ENCODE measurements at regions not wholly inside any gene's neighbourhood (a gene's known extent, or its start where the extent isn't known, plus 50 kb on each side); places are given as distances from the start of the nearest gene placed in this dataset.

DNA sequence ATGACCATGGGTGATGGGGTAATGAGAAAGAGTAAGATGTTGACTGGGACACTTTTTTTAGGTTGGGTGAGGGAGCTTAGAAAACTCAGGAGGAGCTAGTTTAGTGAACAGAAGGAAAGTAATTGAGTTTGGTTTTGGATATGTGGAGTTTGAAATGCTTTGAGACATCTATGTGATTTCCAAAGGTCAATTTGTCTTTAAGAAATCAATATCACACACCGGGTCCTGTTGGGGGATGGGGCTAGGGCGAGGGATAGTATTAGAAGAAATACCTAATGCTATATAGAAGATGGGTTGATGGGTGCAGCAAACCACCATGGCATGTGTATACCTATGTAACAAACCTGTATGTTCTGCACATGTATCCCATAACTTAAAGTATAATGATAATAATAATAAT lies 118.4 kb downstream of the ASCL1 start:
- no peak overlapping the region for H3K27ac ChIP-seq (ENCODE audit: low read length)
- no peak overlapping the region for H2AFZ ChIP-seq (ENCODE audit: low read depth, low read length)
- H3K9me3 ChIP-seq (ENCODE audit: insufficient read depth, low read length): no peaks in the 10 kb centered on the region
- H3K27me3 ChIP-seq (ENCODE audit: low read depth, low read length): no peaks in the 10 kb centered on the region
- no peaks in the 10 kb centered on the region for H4K20me1 ChIP-seq (ENCODE audit: insufficient read depth, low read length)
- no peak overlapping the region for H3K4me2 ChIP-seq (ENCODE audit: low read length)
- H3K36me3 ChIP-seq (replicated peaks; ENCODE audit: low read depth, low read length): no peaks in the 10 kb centered on the region
- no peak overlapping the region for H3K4me3 ChIP-seq (ENCODE audit: low read length)
- H3K4me1 ChIP-seq (ENCODE audit: low read length): no peaks in the 10 kb centered on the region
- H3K79me2 ChIP-seq (ENCODE audit: low read length): no peaks in the 10 kb centered on the region
- no peak overlapping the region for H3K9ac ChIP-seq (ENCODE audit: low read length)
- no peak for TF ChIP-seq EZH2phosphoT487 (IDR thresholded peaks at IDR 0.05; ENCODE audit: low read depth)
- TF ChIP-seq, protein P1, sequence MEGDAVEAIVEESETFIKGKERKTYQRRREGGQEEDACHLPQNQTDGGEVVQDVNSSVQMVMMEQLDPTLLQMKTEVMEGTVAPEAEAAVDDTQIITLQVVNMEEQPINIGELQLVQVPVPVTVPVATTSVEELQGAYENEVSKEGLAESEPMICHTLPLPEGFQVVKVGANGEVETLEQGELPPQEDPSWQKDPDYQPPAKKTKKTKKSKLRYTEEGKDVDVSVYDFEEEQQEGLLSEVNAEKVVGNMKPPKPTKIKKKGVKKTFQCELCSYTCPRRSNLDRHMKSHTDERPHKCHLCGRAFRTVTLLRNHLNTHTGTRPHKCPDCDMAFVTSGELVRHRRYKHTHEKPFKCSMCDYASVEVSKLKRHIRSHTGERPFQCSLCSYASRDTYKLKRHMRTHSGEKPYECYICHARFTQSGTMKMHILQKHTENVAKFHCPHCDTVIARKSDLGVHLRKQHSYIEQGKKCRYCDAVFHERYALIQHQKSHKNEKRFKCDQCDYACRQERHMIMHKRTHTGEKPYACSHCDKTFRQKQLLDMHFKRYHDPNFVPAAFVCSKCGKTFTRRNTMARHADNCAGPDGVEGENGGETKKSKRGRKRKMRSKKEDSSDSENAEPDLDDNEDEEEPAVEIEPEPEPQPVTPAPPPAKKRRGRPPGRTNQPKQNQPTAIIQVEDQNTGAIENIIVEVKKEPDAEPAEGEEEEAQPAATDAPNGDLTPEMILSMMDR (IDR thresholded peaks at IDR 0.05; ENCODE audit: low read depth, low read length): no peak

DNA sequence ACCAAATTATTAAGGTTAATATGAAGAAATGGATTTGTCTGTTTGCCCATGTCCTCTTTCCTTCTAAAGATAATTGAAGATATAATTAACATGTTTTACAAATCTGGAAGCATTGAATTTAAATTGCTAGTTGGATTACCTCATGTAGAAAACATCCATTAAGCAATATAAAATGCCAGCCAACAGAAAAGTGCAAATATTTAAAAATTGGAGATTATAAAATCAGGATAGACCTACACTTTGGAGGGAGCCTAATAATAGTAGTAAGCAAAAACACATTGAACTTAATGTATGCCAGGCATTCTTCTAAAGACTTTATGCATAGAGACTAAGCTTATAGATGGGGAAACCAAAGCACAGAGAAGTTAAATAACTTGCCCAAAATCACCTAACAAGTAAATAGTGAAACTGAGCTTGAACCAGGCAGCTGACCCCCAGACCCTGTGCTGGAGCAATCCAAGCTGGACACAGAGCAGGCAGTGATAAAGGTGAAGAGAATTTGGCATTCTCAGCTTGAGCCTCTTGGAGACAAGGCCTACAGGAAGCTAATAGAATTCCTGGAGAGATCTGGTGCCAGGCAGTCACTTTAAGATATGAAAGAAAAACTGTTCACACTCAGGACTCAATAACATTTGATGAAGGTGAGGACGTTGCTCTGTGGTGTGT lies 119.8 kb downstream of the ASCL1 start:
- no peak for TF ChIP-seq EZH2phosphoT487 (IDR thresholded peaks at IDR 0.05; ENCODE audit: low read depth)
- no peak overlapping the region for H2AFZ ChIP-seq (ENCODE audit: low read depth, low read length)

DNA sequence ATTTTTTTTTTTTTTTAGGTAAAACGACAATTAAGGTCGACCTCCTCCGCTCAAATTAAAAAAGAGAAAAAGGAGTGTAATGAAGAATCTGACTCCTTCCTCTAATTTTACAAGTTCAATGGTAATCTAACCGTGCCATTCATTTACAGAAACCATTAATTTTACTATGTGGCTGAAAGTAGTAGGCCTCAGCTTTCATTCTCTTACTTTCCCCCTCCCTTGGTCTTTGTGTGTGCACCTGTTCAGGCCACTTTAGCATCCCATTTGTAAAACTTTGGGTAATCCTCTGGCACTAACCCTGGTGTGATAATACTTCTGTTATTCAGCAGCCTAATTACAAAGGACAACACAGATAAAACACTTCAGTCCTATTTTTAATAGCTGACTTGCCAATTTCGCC lies 128.1 kb downstream of the ASCL1 start:
- Histone ChIP-seq H3K9me3 (ENCODE audit: insufficient read depth, low read length) (0 out of 2 replicates have a peak, but pooled peaks cover 4% of the 10 kb centered on the region), H3K36me3 (replicated peaks; ENCODE audit: low read depth, low read length) (peaks cover 5% of the 10 kb centered on the region), H3K9ac (ENCODE audit: low read length) (no peak overlapping the region), H2AFZ (ENCODE audit: low read depth, low read length) (0 out of 2 replicates have a peak overlapping the region, but pooled peaks have one; percentile 20), H3K27me3 (ENCODE audit: low read depth, low read length) (peaks cover 13% of the 10 kb centered on the region; the same call in 1 of the 2 replicates), H4K20me1 (ENCODE audit: insufficient read depth, low read length) (no peaks in the 10 kb centered on the region), H3K4me2 (ENCODE audit: low read length) (peak overlapping the region; percentile 85), H3K27ac (ENCODE audit: low read length) (peak overlapping the region; percentile 31; the same call in 1 of the 2 replicates), H3K4me1 (ENCODE audit: low read length) (peaks cover 16% of the 10 kb centered on the region), H3K79me2 (ENCODE audit: low read length) (no peaks in the 10 kb centered on the region), H3K4me3 (ENCODE audit: low read length) (peak overlapping the region; percentile 49)
- no peak for TF ChIP-seq EZH2phosphoT487 (IDR thresholded peaks at IDR 0.05; ENCODE audit: low read depth)
- TF ChIP-seq, protein P1 (IDR thresholded peaks at IDR 0.05; ENCODE audit: low read depth, low read length): no peak

More for the DNA sequence above, 119.8 kb downstream of the ASCL1 start:
- no peaks in the 10 kb centered on the region for H4K20me1 ChIP-seq (ENCODE audit: insufficient read depth, low read length)
- 0 out of 2 replicates have a peak, but pooled peaks cover 4% of the 10 kb centered on the region for H3K9me3 ChIP-seq (ENCODE audit: insufficient read depth, low read length)
- peaks cover 4% of the 10 kb centered on the region for H3K36me3 ChIP-seq (replicated peaks; ENCODE audit: low read depth, low read length)
- no peak overlapping the region for H3K4me2 ChIP-seq (ENCODE audit: low read length)
- no peak overlapping the region for H3K9ac ChIP-seq (ENCODE audit: low read length)
- no peaks in the 10 kb centered on the region for H3K79me2 ChIP-seq (ENCODE audit: low read length)
- no peak overlapping the region for H3K4me3 ChIP-seq (ENCODE audit: low read length)
- no peak overlapping the region for H3K27ac ChIP-seq (ENCODE audit: low read length)
- H3K27me3 ChIP-seq (ENCODE audit: low read depth, low read length): no peaks in the 10 kb centered on the region
- no peaks in the 10 kb centered on the region for H3K4me1 ChIP-seq (ENCODE audit: low read length)

DNA sequence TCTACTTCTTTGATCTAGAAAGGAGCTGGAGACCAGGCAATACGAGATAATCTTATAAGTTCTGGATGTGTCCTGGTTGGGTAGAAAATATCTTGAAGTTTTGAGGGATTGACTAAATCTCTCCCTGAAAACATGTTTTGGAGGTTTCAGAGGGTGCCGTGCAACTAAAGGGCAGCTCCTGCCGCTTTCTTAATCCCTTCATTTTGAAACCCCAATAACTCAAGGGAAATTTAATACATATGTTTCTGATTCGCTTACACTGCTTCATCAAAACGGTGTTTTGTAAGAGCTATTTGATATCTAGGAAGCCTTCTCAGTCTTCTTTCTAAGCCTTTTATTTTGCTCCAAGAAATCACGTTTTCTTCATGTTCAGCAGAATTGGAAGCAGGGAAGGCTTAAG lies 129.0 kb downstream of the ASCL1 start:
- Histone ChIP-seq H3K9ac (ENCODE audit: low read length) (no peak overlapping the region), H3K27ac (ENCODE audit: low read length) (no peak overlapping the region), H3K27me3 (ENCODE audit: low read depth, low read length) (peaks cover 16% of the 10 kb centered on the region), H3K36me3 (replicated peaks; ENCODE audit: low read depth, low read length) (peaks cover 5% of the 10 kb centered on the region), H3K4me3 (ENCODE audit: low read length) (no peak overlapping the region), H4K20me1 (ENCODE audit: insufficient read depth, low read length) (no peaks in the 10 kb centered on the region), H2AFZ (ENCODE audit: low read depth, low read length) (no peak overlapping the region), H3K79me2 (ENCODE audit: low read length) (no peaks in the 10 kb centered on the region), H3K4me1 (ENCODE audit: low read length) (peaks cover 16% of the 10 kb centered on the region), H3K4me2 (ENCODE audit: low read length) (no peak overlapping the region), H3K9me3 (ENCODE audit: insufficient read depth, low read length) (0 out of 2 replicates have a peak, but pooled peaks cover under 1% of the 10 kb centered on the region)
- TF ChIP-seq, protein P1 (IDR thresholded peaks at IDR 0.05; ENCODE audit: low read depth, low read length): no peak
- TF ChIP-seq EZH2phosphoT487 (IDR thresholded peaks at IDR 0.05; ENCODE audit: low read depth): no peak

All from OCI-LY3 (cell line).